CD4-positive, CD25-positive, alpha-beta regulatory T cell (primary cell): ENCODE measurements at regions not wholly inside any gene's neighbourhood (a gene's known extent, or its start where the extent isn't known, plus 50 kb on each side); places are given as distances from the start of the nearest gene placed in this dataset.
"Not testable (repeated sequence)": the region's sequence is repeated elsewhere in the genome, so short reads cannot be mapped to it uniquely, and the experiment has no call there.

Source experiments
- ATAC-seq, 2 donors: fragments of 150-1000 bp; cut with Tn5 transposase; one replicate each; pipeline ENCODE4 v1.10.0; 2021; ENCODE audit warnings: low read depth in 2 of 2, moderate number of reproducible peaks in 2 of 2, moderate library complexity in 1 of 2
- DNase-seq, 3 donors: peaks; one replicate each; pipeline versions ENCODE4 v3.0.0 to v3.0.0-alpha.2; 2012 to 2022; ENCODE audit warnings: mixed read lengths in 1 of 3
- H3K27ac ChIP-seq: one replicate; pipeline ENCODE4 v1.7.0; 2013; ENCODE audit warnings: mild to moderate bottlenecking, low read length; ENCODE audit not compliant: insufficient read depth, poor library complexity, severe bottlenecking
- H3K27me3 ChIP-seq: one replicate; pipeline ENCODE4 v1.7.0; 2013; ENCODE audit warnings: low read length; ENCODE audit not compliant: control insufficient read depth, insufficient read depth
- H3K36me3 ChIP-seq: one replicate; pipeline ENCODE4 v1.7.0; 2013; ENCODE audit warnings: mild to moderate bottlenecking, low read length, moderate library complexity; ENCODE audit not compliant: control insufficient read depth, insufficient read depth
- H3K4me1 ChIP-seq: 2 replicates; pipeline ENCODE4 v1.7.0; 2013; ENCODE audit warnings: mild to moderate bottlenecking, low read length; ENCODE audit not compliant: insufficient read depth, control insufficient read depth, poor library complexity, severe bottlenecking
- H3K4me3 ChIP-seq: one replicate; pipeline ENCODE4 v1.7.0; 2013; ENCODE audit warnings: low read depth, mild to moderate bottlenecking, low read length, moderate library complexity
- H3K9me3 ChIP-seq, 2 experiments: 1 replicate in 1 of 2; 2 replicates in 1 of 2; pipeline ENCODE4 v1.7.0; 2013; ENCODE audit warnings: low read length in 2 of 2, mild to moderate bottlenecking in 1 of 2, moderate library complexity in 1 of 2; ENCODE audit not compliant: control insufficient read depth in 2 of 2
- H3K27ac Mint-ChIP-seq, 3 donors: one replicate each; pipeline ENCODE4 v1.8.0; 2020 to 2022; ENCODE audit warnings: mild to moderate bottlenecking in 3 of 3, mixed read lengths in 3 of 3, moderate library complexity in 2 of 3
- H3K27me3 Mint-ChIP-seq: one replicate; pipeline ENCODE4 v1.8.0; 2022; ENCODE audit warnings: mild to moderate bottlenecking, mixed read lengths
- H3K36me3 Mint-ChIP-seq: one replicate; pipeline ENCODE4 v1.8.0; 2020; ENCODE audit warnings: mixed read lengths
- H3K4me1 Mint-ChIP-seq, 4 donors: one replicate each; pipeline ENCODE4 v1.8.0; 2020 to 2022; ENCODE audit warnings: mixed read lengths in 4 of 4, mild to moderate bottlenecking in 1 of 4
- H3K4me3 Mint-ChIP-seq, 4 donors: one replicate each; pipeline ENCODE4 v1.8.0; 2020 to 2022; ENCODE audit warnings: mild to moderate bottlenecking in 4 of 4, mixed read lengths in 4 of 4, moderate library complexity in 3 of 4
- H3K9me3 Mint-ChIP-seq, 7 donors: one replicate each; pipeline ENCODE4 v1.8.0; 2020 to 2022; ENCODE audit warnings: mixed read lengths in 7 of 7, mild to moderate bottlenecking in 3 of 7, moderate library complexity in 2 of 7

- no peaks in the 10 kb centered on the region for H3K36me3 Mint-ChIP-seq
These were observed 236.2 kb downstream of the NNT start for GRCh38 chr5:43839218-43839617.

GRCh38 chr5:43837996-43838395, 235.0 kb downstream of the NNT start:
- ATAC-seq (no peak), DNase-seq (no peak)
- no peaks in the 10 kb centered on the region for H3K4me1 ChIP-seq
- no peaks in the 10 kb centered on the region for H3K4me1 Mint-ChIP-seq
- no peaks in the 10 kb centered on the region for H3K9me3 ChIP-seq
- no peak overlapping the region for H3K27ac ChIP-seq
- H3K9me3 Mint-ChIP-seq, result peaks cover 2 to 21% (median 7%) of the 10 kb centered on the region in 7 donors
- H3K4me3 Mint-ChIP-seq, result no peak overlapping the region
- peaks cover 5% of the 10 kb centered on the region for H3K27me3 Mint-ChIP-seq
- H3K36me3 ChIP-seq, result no peaks in the 10 kb centered on the region
- no peaks in the 10 kb centered on the region for H3K27me3 ChIP-seq
- no peaks in the 10 kb centered on the region for H3K36me3 Mint-ChIP-seq
- no peak overlapping the region for H3K27ac Mint-ChIP-seq
- H3K4me3 ChIP-seq, result no peak overlapping the region

More at GRCh38 chr5:43839218-43839617, 236.2 kb downstream of the NNT start:
- H3K27ac Mint-ChIP-seq, result no peak overlapping the region
- Histone ChIP-seq H3K36me3 (no peaks in the 10 kb centered on the region), H3K27ac (no peak overlapping the region), H3K9me3 (no peaks in the 10 kb centered on the region), H3K4me1 (no peaks in the 10 kb centered on the region), H3K27me3 (no peaks in the 10 kb centered on the region), H3K4me3 (no peak overlapping the region)
- no peak overlapping the region for H3K4me3 Mint-ChIP-seq
- no peaks in the 10 kb centered on the region for H3K4me1 Mint-ChIP-seq
- H3K9me3 Mint-ChIP-seq, result peaks cover 2 to 21% (median 10%) of the 10 kb centered on the region in 7 donors
- DNase-seq (no peak), ATAC-seq (no peak)
- H3K27me3 Mint-ChIP-seq, result peaks cover 9% of the 10 kb centered on the region

DNA sequence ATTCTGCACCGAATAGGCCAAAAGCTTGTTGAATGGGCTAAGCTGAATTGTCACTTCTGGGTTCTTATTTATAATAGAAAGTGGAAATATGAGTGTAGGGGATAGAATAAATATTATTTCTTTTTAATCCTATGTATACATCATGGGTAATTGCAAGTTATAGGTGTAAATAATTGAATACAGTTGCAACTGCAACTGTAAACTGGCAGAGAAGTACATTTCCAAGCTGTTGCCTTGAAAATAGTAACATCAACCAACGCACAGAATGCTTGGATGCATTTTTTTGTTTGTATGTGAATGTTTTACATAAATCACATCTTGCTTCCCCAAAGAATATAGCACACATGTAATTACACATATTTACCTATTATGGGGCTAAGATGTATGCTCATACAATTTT, 234.1 kb downstream of the NNT start:
- DNase-seq (no peak), ATAC-seq (no peak)
- Mint-ChIP-seq H3K4me3 (no peak overlapping the region), H3K4me1 (no peaks in the 10 kb centered on the region), H3K9me3 (peaks cover under 1 to 20% (median 6%) of the 10 kb centered on the region in 7 donors), H3K27ac (no peak overlapping the region), H3K36me3 (no peaks in the 10 kb centered on the region), H3K27me3 (peaks cover 4% of the 10 kb centered on the region)
- Histone ChIP-seq H3K9me3 (no peaks in the 10 kb centered on the region), H3K27ac (no peak overlapping the region), H3K4me3 (no peak overlapping the region), H3K27me3 (no peaks in the 10 kb centered on the region), H3K4me1 (no peaks in the 10 kb centered on the region), H3K36me3 (no peaks in the 10 kb centered on the region)

DNA sequence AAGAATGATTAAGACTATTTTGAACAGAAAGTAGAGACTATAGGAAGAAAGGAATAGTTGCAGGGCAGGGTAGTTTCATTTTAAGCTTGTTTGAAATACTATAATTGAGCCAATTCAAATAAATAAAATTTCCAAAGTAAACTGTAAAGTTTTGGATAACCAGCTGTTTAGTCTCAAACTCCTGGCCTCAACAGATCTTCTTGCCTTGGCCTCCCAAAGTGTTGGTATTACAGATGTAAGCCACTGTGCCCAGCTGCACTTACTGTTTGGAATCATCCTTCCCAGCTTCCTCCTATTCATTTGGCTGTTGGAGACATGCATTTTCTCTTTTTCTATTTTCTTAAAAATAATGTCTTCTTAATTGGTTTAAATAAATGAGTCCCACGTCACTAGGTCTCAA, 231.0 kb downstream of the NNT start:
- Histone ChIP-seq H3K4me3 (no peak overlapping the region), H3K27me3 (no peaks in the 10 kb centered on the region), H3K36me3 (no peaks in the 10 kb centered on the region), H3K9me3 (no peaks in the 10 kb centered on the region), H3K27ac (no peak overlapping the region), H3K4me1 (no peaks in the 10 kb centered on the region)
- DNase-seq, result no peak
- no peak for ATAC-seq
- Mint-ChIP-seq H3K9me3 (peaks cover 0 to 14% (median 6%) of the 10 kb centered on the region in 7 donors), H3K27me3 (peaks cover 4% of the 10 kb centered on the region), H3K27ac (no peak overlapping the region), H3K4me3 (no peak overlapping the region), H3K4me1 (no peaks in the 10 kb centered on the region), H3K36me3 (no peaks in the 10 kb centered on the region)

- not testable (repeated sequence) for H3K27ac Mint-ChIP-seq, H3K27me3 Mint-ChIP-seq, H3K4me3 ChIP-seq, H3K4me1 ChIP-seq, H3K27me3 ChIP-seq, H3K36me3 Mint-ChIP-seq, DNase-seq, H3K4me1 Mint-ChIP-seq, ATAC-seq, H3K27ac ChIP-seq, H3K4me3 Mint-ChIP-seq, H3K9me3 ChIP-seq, H3K36me3 ChIP-seq
- H3K9me3 Mint-ChIP-seq, result peaks cover 0 to 15% (median 12%) of the 10 kb centered on the region in 7 donors
These were observed 221.5 kb downstream of the NNT start for GRCh38 chr5:43824325-43824964.

- not testable (repeated sequence) for ATAC-seq, H3K27ac ChIP-seq, H3K4me3 ChIP-seq, H3K36me3 ChIP-seq, H3K4me1 Mint-ChIP-seq, H3K4me3 Mint-ChIP-seq, H3K4me1 ChIP-seq, H3K27ac Mint-ChIP-seq, H3K36me3 Mint-ChIP-seq, DNase-seq, H3K27me3 Mint-ChIP-seq, H3K27me3 ChIP-seq
- H3K9me3 Mint-ChIP-seq, result peaks cover 0 to 19% (median 13%) of the 10 kb centered on the region in 7 donors
- H3K9me3 ChIP-seq, result peaks cover 6 to 14% of the 10 kb centered on the region in 2 experiments
These were observed 215.4 kb downstream of the NNT start for GRCh38 chr5:43818394-43818793.

DNA sequence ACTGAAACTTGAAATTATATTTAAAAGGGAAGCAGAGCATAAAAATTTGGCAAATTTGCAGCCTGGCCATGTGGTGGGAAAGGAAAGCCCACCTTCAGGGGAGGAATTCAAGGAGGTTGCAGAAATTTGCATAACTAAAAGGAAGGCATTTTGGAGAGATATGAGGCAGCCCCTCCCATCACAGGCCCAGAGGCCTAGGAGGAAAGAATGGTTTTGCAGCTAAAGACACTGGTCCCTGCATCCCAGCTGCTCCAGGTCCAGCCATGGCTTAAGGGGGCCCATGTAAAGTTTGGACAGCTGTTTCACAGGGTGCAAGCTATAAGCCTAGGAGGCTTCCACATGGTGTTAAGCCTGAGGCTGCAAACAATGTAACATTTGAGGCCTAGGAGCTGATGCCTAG, 212.5 kb downstream of the NNT start:
- H3K36me3 Mint-ChIP-seq, result no peaks in the 10 kb centered on the region
- no peak overlapping the region for H3K4me3 Mint-ChIP-seq
- H3K9me3 Mint-ChIP-seq, result peaks cover 2 to 25% (median 12%) of the 10 kb centered on the region in 7 donors
- H3K4me1 Mint-ChIP-seq, result no peaks in the 10 kb centered on the region
- DNase-seq, result no peak
- H3K27me3 Mint-ChIP-seq, result peaks cover 6% of the 10 kb centered on the region
- H3K27me3 ChIP-seq, result no peaks in the 10 kb centered on the region
- no peak for ATAC-seq
- H3K27ac ChIP-seq, result no peak overlapping the region
- no peak overlapping the region for H3K4me3 ChIP-seq
- no peaks in the 10 kb centered on the region for H3K36me3 ChIP-seq
- H3K9me3 ChIP-seq, result peaks cover 6 to 14% of the 10 kb centered on the region in 2 experiments
- no peak overlapping the region for H3K27ac Mint-ChIP-seq
- no peaks in the 10 kb centered on the region for H3K4me1 ChIP-seq

GRCh38 chr5:43804723-43805122, 201.7 kb downstream of the NNT start:
- no peak overlapping the region for H3K4me3 ChIP-seq
- ATAC-seq, result no peak
- no peak overlapping the region for H3K27ac ChIP-seq
- no peaks in the 10 kb centered on the region for H3K4me1 Mint-ChIP-seq
- H3K27me3 Mint-ChIP-seq, result no peaks in the 10 kb centered on the region
- H3K27ac Mint-ChIP-seq, result no peak overlapping the region
- H3K36me3 ChIP-seq, result no peaks in the 10 kb centered on the region
- no peaks in the 10 kb centered on the region for H3K9me3 ChIP-seq
- no peaks in the 10 kb centered on the region for H3K36me3 Mint-ChIP-seq
- no peak overlapping the region for H3K4me3 Mint-ChIP-seq
- H3K4me1 ChIP-seq, result no peaks in the 10 kb centered on the region
- no peak for DNase-seq
- H3K9me3 Mint-ChIP-seq, result peaks cover 0 to 5% (median 3%) of the 10 kb centered on the region in 7 donors
- no peaks in the 10 kb centered on the region for H3K27me3 ChIP-seq
